Coronary artery (tissue), 2 donors: ENCODE measurements at regions not wholly inside any gene's neighbourhood (a gene's known extent, or its start where the extent isn't known, plus 50 kb on each side); places are given as distances from the start of the nearest gene placed in this dataset.
"Not testable (repeated sequence)": the region's sequence is repeated elsewhere in the genome, so short reads cannot be mapped to it uniquely, and the experiment has no call there.

ENCODE experiments used
- DNase-seq: peaks from one replicate; pipeline ENCODE4 v3.0.0-alpha.2; 2017; ENCODE audit warnings: low spot score
- H3K27ac ChIP-seq, 2 donors: fragments of 200-600 bp; sonication (generic); one replicate each; pipeline ENCODE4 v1.5.1; 2016 to 2019
- H3K4me3 ChIP-seq: fragments of 200-600 bp; sonication (generic); 2 replicates; pipeline ENCODE4 v1.5.1; 2016; ENCODE audit warnings: mild to moderate bottlenecking, moderate library complexity
- TF ChIP-seq, protein P1 (sequence below): fragments of 200-600 bp; sonication (generic); IDR thresholded peaks from one replicate; pipeline ENCODE4 v1.5.1; 2019; ENCODE audit warnings: antibody characterized with exemption

- no peak overlapping the region for H3K27ac ChIP-seq
- TF ChIP-seq, protein P1, sequence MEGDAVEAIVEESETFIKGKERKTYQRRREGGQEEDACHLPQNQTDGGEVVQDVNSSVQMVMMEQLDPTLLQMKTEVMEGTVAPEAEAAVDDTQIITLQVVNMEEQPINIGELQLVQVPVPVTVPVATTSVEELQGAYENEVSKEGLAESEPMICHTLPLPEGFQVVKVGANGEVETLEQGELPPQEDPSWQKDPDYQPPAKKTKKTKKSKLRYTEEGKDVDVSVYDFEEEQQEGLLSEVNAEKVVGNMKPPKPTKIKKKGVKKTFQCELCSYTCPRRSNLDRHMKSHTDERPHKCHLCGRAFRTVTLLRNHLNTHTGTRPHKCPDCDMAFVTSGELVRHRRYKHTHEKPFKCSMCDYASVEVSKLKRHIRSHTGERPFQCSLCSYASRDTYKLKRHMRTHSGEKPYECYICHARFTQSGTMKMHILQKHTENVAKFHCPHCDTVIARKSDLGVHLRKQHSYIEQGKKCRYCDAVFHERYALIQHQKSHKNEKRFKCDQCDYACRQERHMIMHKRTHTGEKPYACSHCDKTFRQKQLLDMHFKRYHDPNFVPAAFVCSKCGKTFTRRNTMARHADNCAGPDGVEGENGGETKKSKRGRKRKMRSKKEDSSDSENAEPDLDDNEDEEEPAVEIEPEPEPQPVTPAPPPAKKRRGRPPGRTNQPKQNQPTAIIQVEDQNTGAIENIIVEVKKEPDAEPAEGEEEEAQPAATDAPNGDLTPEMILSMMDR: no peak
These were observed 1047.5 kb upstream of the SPRY2 start for GRCh38 chr13:81388400-81388799.

GRCh38 chr13:81383444-81383843, 1042.5 kb upstream of the SPRY2 start:
- Histone ChIP-seq H3K27ac (no peak overlapping the region), H3K4me3 (no peak overlapping the region)
- DNase-seq: no peak
- TF ChIP-seq, protein P1: no peak

More at GRCh38 chr13:81388400-81388799, 1047.5 kb upstream of the SPRY2 start:
- no peak for DNase-seq
- no peak overlapping the region for H3K4me3 ChIP-seq

DNA sequence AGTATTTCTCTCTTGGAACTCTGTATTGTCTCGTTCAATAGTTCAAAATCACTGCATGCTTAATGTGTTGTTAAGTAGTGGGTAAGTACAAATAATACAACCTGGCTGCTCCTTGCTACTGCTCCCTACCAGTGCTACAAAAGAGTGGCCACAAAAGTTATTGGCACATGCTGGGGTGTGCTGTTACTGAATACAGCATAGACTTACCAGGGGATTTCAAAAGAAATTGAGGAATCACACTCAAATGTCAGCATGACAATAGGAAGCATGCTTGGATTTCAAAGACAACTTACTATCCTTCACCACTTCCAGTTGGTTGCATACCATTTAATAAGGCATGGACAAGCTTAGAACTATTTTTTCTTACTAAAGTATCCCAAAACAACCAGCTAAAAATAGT, 1041.3 kb upstream of the SPRY2 start:
- DNase-seq: no peak
- TF ChIP-seq, protein P1: no peak
- no peak overlapping the region for H3K4me3 ChIP-seq
- no peak overlapping the region for H3K27ac ChIP-seq

DNA sequence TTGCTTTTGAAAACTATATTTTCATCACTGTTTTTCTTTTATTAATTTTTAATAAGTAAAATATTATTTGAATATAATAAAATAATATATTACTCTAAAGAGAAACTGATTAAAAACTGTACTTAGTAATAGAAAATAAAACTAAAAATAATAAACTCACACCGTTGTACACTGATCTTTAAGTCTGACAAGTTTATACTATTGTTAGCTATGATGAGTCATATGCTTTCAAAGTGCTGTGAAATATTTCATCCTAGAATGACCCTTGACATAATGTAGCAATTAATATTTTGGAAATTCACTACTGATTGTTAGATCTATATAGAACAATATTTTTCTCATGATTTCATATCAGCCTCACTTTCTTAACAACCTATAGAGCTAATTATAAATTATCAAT, 1040.6 kb upstream of the SPRY2 start:
- TF ChIP-seq, protein P1: no peak
- no peak overlapping the region for H3K27ac ChIP-seq
- H3K4me3 ChIP-seq: no peak overlapping the region
- no peak for DNase-seq

GRCh38 chr13:81379183-81379582, 1038.3 kb upstream of the SPRY2 start:
- Histone ChIP-seq H3K27ac (no peak overlapping the region), H3K4me3 (no peak overlapping the region)
- DNase-seq: no peak
- TF ChIP-seq, protein P1: no peak

- DNase-seq: no peak
- H3K4me3 ChIP-seq: no peak overlapping the region
- H3K27ac ChIP-seq: no peak overlapping the region
- TF ChIP-seq, protein P1: no peak
These were observed 1037.0 kb upstream of the SPRY2 start for GRCh38 chr13:81377921-81378320.

GRCh38 chr13:81375709-81376108, 1034.8 kb upstream of the SPRY2 start:
- TF ChIP-seq, protein P1: no peak
- H3K27ac ChIP-seq: no peak overlapping the region
- no peak overlapping the region for H3K4me3 ChIP-seq
- no peak for DNase-seq

GRCh38 chr13:81362711-81363110, 1021.8 kb upstream of the SPRY2 start:
- DNase-seq, H3K4me3 ChIP-seq, H3K27ac ChIP-seq: not testable (repeated sequence)
